GM21825 (cell line): ENCODE measurements at regions not wholly inside any gene's neighbourhood (a gene's known extent, or its start where the extent isn't known, plus 50 kb on each side); places are given as distances from the start of the nearest gene placed in this dataset.
A peak's percentile ranks its signal among the peaks of the same experiment; 100 is the strongest.

ENCODE experiments used
- ATAC-seq: cut with Tn5 transposase; IDR thresholded peaks from one replicate; pipeline ENCODE4 v1.9.1; 2021; ENCODE audit warnings: mild to moderate bottlenecking, moderate library complexity; ENCODE audit not compliant: unreplicated experiment

GRCh38 chr1:61627365-61627764 lies 97.6 kb downstream of the TM2D1 start:
- no peak for ATAC-seq

- no peak for ATAC-seq
These were observed 98.1 kb downstream of the TM2D1 start for GRCh38 chr1:61626816-61627215.

GRCh38 chr1:61623852-61624251 lies 101.1 kb downstream of the TM2D1 start:
- ATAC-seq: no peak

GRCh38 chr1:61620536-61620935 lies 104.4 kb downstream of the TM2D1 start:
- ATAC-seq: no peak

- no peak for ATAC-seq
These were observed 106.2 kb downstream of the TM2D1 start for GRCh38 chr1:61618755-61619154.

- no peak for ATAC-seq
These were observed 106.7 kb downstream of the TM2D1 start for GRCh38 chr1:61618193-61618592.

- no peak for ATAC-seq
These were observed 108.1 kb downstream of the TM2D1 start for GRCh38 chr1:61616830-61617229.

- ATAC-seq: no peak
These were observed 112.3 kb downstream of the TM2D1 start for GRCh38 chr1:61612602-61613001.

- ATAC-seq: no peak
These were observed 115.9 kb downstream of the TM2D1 start for GRCh38 chr1:61609040-61609439.

GRCh38 chr1:61607448-61607847 lies 117.5 kb downstream of the TM2D1 start:
- ATAC-seq: no peak

GRCh38 chr1:61606448-61607312 lies 118.3 kb downstream of the TM2D1 start:
- ATAC-seq: no peak

GRCh38 chr1:61605607-61606321 lies 119.2 kb downstream of the TM2D1 start:
- ATAC-seq: no peak

- no peak for ATAC-seq
These were observed 120.3 kb downstream of the TM2D1 start for GRCh38 chr1:61604684-61605083.

- no peak for ATAC-seq
These were observed 120.7 kb downstream of the TM2D1 start for GRCh38 chr1:61604261-61604660.

- no peak for ATAC-seq
These were observed 122.3 kb downstream of the TM2D1 start for GRCh38 chr1:61602663-61603062.

- no peak for ATAC-seq
These were observed 127.3 kb downstream of the TM2D1 start for GRCh38 chr1:61597601-61598000.

- no peak for ATAC-seq
These were observed 131.6 kb downstream of the TM2D1 start for GRCh38 chr1:61593331-61593730.

GRCh38 chr1:61591351-61591750 lies 133.6 kb downstream of the TM2D1 start:
- ATAC-seq: no peak

- peak; percentile 91 for ATAC-seq
These were observed 135.9 kb downstream of the TM2D1 start for GRCh38 chr1:61588736-61589672.

GRCh38 chr1:61585714-61586113 lies 139.2 kb downstream of the TM2D1 start:
- no peak for ATAC-seq

- ATAC-seq: no peak
These were observed 141.2 kb downstream of the TM2D1 start for GRCh38 chr1:61583703-61584102.
